Right lobe of liver (tissue), 4 donors: ENCODE measurements at regions not wholly inside any gene's neighbourhood (a gene's known extent, or its start where the extent isn't known, plus 50 kb on each side); places are given as distances from the start of the nearest gene placed in this dataset.

ENCODE experiments used
- POLR2A ChIP-seq: fragments of 450-650 bp; IDR thresholded peaks from one replicate; pipeline ENCODE4 v1.6.1; 2017; ENCODE audit warnings: antibody characterized with exemption, mild to moderate bottlenecking
- TF ChIP-seq, protein P1 (sequence below), 4 donors: fragments of 200-600 bp in 3 of 4; fragments of 450-650 bp in 1 of 4; IDR thresholded peaks; one replicate each; pipeline versions ENCODE4 v1.5.1 to v1.8.0; 2016 to 2022; ENCODE audit warnings: antibody characterized with exemption in 4 of 4, mild to moderate bottlenecking in 2 of 4
- donor health status: DM: no; HTN: no; CAD: no.
- donor health status: DM: no; HTN: no; CAD: no.
- donor health status: DM: no; HTN: yes; CAD: no.

DNA sequence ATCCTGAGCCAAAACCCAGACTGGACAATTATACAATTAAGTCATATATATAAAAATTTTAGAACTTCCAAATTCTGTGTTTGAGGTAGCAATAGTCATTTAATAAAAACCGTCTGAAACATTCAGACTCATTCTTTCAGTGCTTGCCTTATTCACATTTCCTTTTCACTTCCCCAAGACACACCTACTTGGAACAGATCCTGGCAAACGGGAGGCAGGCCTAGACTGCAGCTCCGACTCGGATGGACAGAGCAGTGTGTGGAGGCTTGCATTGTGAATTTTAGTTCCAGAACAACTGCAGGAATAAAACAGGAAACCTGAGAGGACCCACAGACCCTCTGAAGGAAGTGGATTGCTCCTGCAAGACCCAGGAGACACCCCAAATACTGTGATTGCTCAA lies 341.4 kb downstream of the CNTN3 start:
- TF ChIP-seq, protein P1, sequence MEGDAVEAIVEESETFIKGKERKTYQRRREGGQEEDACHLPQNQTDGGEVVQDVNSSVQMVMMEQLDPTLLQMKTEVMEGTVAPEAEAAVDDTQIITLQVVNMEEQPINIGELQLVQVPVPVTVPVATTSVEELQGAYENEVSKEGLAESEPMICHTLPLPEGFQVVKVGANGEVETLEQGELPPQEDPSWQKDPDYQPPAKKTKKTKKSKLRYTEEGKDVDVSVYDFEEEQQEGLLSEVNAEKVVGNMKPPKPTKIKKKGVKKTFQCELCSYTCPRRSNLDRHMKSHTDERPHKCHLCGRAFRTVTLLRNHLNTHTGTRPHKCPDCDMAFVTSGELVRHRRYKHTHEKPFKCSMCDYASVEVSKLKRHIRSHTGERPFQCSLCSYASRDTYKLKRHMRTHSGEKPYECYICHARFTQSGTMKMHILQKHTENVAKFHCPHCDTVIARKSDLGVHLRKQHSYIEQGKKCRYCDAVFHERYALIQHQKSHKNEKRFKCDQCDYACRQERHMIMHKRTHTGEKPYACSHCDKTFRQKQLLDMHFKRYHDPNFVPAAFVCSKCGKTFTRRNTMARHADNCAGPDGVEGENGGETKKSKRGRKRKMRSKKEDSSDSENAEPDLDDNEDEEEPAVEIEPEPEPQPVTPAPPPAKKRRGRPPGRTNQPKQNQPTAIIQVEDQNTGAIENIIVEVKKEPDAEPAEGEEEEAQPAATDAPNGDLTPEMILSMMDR (IDR thresholded peaks at IDR 0.05), result no peak
- no peak for TF ChIP-seq POLR2A
